IPS-11a (cell line): ENCODE measurements at regions not wholly inside any gene's neighbourhood (a gene's known extent, or its start where the extent isn't known, plus 50 kb on each side); places are given as distances from the start of the nearest gene placed in this dataset.

Experiments
- H3K4me3 ChIP-seq: one replicate; pipeline ENCODE4 v1.5.1; 2013; ENCODE audit warnings: low read depth, low read length, control low read depth

- H3K4me3 ChIP-seq, result no peak overlapping the region
Measured at GRCh38 chr14:61941421-61942150, 179.4 kb downstream of the SNAPC1 start.

- no peak overlapping the region for H3K4me3 ChIP-seq
Measured at GRCh38 chr14:61948376-61948775, 186.2 kb downstream of the SNAPC1 start.

- no peak overlapping the region for H3K4me3 ChIP-seq
Measured at GRCh38 chr14:61950340-61950739, 188.1 kb downstream of the SNAPC1 start.

GRCh38 chr14:61953602-61954001, 191.4 kb downstream of the SNAPC1 start:
- H3K4me3 ChIP-seq, result no peak overlapping the region

GRCh38 chr14:61954306-61954705, 192.1 kb downstream of the SNAPC1 start:
- H3K4me3 ChIP-seq, result no peak overlapping the region

GRCh38 chr14:61956517-61956916, 194.3 kb downstream of the SNAPC1 start:
- no peak overlapping the region for H3K4me3 ChIP-seq

GRCh38 chr14:61959348-61959747, 197.1 kb downstream of the SNAPC1 start:
- no peak overlapping the region for H3K4me3 ChIP-seq

GRCh38 chr14:61961369-61961768, 199.1 kb downstream of the SNAPC1 start:
- no peak overlapping the region for H3K4me3 ChIP-seq

- H3K4me3 ChIP-seq, result no peak overlapping the region
Measured at GRCh38 chr14:61963926-61964325, 201.7 kb downstream of the SNAPC1 start.

- H3K4me3 ChIP-seq, result no peak overlapping the region
Measured at GRCh38 chr14:61965030-61965745, 203.0 kb downstream of the SNAPC1 start.

GRCh38 chr14:61968207-61968606, 206.0 kb downstream of the SNAPC1 start:
- H3K4me3 ChIP-seq, result no peak overlapping the region

GRCh38 chr14:61972711-61973110, 210.5 kb downstream of the SNAPC1 start:
- H3K4me3 ChIP-seq, result no peak overlapping the region

GRCh38 chr14:61973981-61974380, 211.8 kb downstream of the SNAPC1 start:
- H3K4me3 ChIP-seq, result no peak overlapping the region

- no peak overlapping the region for H3K4me3 ChIP-seq
Measured at GRCh38 chr14:61977217-61977616, 215.0 kb downstream of the SNAPC1 start.

- no peak overlapping the region for H3K4me3 ChIP-seq
Measured at GRCh38 chr14:61988240-61988639, 226.0 kb downstream of the SNAPC1 start.

GRCh38 chr14:61992139-61992538, 229.9 kb downstream of the SNAPC1 start:
- no peak overlapping the region for H3K4me3 ChIP-seq

- no peak overlapping the region for H3K4me3 ChIP-seq
Measured at GRCh38 chr14:61992926-61993325, 230.7 kb downstream of the SNAPC1 start.

GRCh38 chr14:61994589-61994988, 232.4 kb downstream of the SNAPC1 start:
- no peak overlapping the region for H3K4me3 ChIP-seq

GRCh38 chr14:61996753-61997152, 234.5 kb downstream of the SNAPC1 start:
- H3K4me3 ChIP-seq, result no peak overlapping the region

GRCh38 chr14:61997161-61997560, 234.9 kb downstream of the SNAPC1 start:
- no peak overlapping the region for H3K4me3 ChIP-seq

GRCh38 chr14:62001963-62002362, 239.7 kb downstream of the SNAPC1 start:
- H3K4me3 ChIP-seq, result no peak overlapping the region

GRCh38 chr14:62002642-62003041, 240.4 kb downstream of the SNAPC1 start:
- H3K4me3 ChIP-seq, result no peak overlapping the region
